ENCODE measurements at regions not wholly inside any gene's neighbourhood (a gene's known extent, or its start where the extent isn't known, plus 50 kb on each side); places are given as distances from the start of the nearest gene placed in this dataset.

- H3K36me3 ChIP-seq (ENCODE audit: control insufficient read depth, insufficient read depth, low read length): no peaks in the 10 kb centered on the region
- no peak overlapping the region for H3K27ac ChIP-seq
- no peak overlapping the region for H2AFZ ChIP-seq
- no peak overlapping the region for H3K9ac ChIP-seq
- no peaks in the 10 kb centered on the region for H3K9me3 ChIP-seq (ENCODE audit: control insufficient read depth, low read length)
- TF ChIP-seq, protein P1, sequence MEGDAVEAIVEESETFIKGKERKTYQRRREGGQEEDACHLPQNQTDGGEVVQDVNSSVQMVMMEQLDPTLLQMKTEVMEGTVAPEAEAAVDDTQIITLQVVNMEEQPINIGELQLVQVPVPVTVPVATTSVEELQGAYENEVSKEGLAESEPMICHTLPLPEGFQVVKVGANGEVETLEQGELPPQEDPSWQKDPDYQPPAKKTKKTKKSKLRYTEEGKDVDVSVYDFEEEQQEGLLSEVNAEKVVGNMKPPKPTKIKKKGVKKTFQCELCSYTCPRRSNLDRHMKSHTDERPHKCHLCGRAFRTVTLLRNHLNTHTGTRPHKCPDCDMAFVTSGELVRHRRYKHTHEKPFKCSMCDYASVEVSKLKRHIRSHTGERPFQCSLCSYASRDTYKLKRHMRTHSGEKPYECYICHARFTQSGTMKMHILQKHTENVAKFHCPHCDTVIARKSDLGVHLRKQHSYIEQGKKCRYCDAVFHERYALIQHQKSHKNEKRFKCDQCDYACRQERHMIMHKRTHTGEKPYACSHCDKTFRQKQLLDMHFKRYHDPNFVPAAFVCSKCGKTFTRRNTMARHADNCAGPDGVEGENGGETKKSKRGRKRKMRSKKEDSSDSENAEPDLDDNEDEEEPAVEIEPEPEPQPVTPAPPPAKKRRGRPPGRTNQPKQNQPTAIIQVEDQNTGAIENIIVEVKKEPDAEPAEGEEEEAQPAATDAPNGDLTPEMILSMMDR (IDR thresholded peaks at IDR 0.05): no peak
- no peak overlapping the region for H3K4me3 ChIP-seq (ENCODE audit: low read depth, low read length)
- H3K27me3 ChIP-seq (ENCODE audit: control insufficient read depth, insufficient read depth, low read length): no peaks in the 10 kb centered on the region
- no peak overlapping the region for H3K4me2 ChIP-seq (ENCODE audit: low read length)
- H3K79me2 ChIP-seq: no peaks in the 10 kb centered on the region
- no peaks in the 10 kb centered on the region for H3K4me1 ChIP-seq
These were observed 1754.1 kb downstream of the C4orf33 start for GRCh38 chr4:130850019-130850524.

DNA sequence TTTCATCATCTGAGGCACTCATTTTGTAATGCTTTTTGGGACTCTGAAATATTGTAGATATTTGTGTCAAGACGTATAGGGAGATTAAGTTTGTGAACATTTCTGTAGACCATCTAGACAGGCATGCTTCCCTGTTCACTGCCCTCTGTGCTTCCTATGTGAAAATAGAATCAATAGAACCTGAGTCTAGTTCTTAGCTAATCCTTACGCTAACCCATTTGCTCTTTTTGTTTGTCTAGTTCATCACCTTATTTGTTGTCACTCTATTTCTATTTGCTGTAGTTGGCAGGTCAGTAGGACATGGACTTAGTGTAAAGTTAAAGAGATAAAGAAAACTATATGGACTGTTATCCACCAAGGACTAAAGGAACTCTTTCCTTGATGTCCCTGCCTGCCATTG, 1755.2 kb downstream of the C4orf33 start:
- H3K27me3 ChIP-seq (ENCODE audit: control insufficient read depth, insufficient read depth, low read length): no peaks in the 10 kb centered on the region

DNA sequence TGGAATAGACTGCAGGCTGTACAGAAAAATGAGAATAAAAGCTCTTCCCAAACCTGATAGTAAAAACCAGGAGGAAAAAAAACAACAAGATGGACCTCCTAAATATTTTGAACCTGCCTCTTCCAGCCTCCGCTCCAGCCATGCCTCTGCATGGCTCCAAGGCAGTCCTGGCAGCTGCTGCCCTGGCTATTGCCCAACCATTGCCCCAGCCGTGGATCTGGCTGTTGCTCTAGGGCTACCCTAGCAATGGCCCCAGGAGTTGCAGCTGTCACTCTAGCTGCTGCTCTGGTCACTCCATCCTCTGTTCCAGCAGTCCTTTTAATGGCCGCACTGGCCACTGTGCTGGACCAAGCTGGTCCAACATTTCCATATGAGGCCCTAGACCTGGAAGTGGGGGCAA, 1756.0 kb downstream of the C4orf33 start:
- Histone ChIP-seq H3K4me3 (ENCODE audit: low read depth, low read length) (no peak overlapping the region), H3K4me2 (ENCODE audit: low read length) (no peak overlapping the region), H3K4me1 (no peaks in the 10 kb centered on the region), H3K27me3 (ENCODE audit: control insufficient read depth, insufficient read depth, low read length) (no peaks in the 10 kb centered on the region), H3K27ac (no peak overlapping the region), H3K36me3 (ENCODE audit: control insufficient read depth, insufficient read depth, low read length) (no peaks in the 10 kb centered on the region), H3K79me2 (no peaks in the 10 kb centered on the region), H3K9me3 (ENCODE audit: control insufficient read depth, low read length) (no peaks in the 10 kb centered on the region), H3K9ac (no peak overlapping the region), H2AFZ (no peak overlapping the region)
- TF ChIP-seq, protein P1 (IDR thresholded peaks at IDR 0.05): no peak

More for the DNA sequence above, 1755.2 kb downstream of the C4orf33 start:
- Histone ChIP-seq H3K9ac (no peak overlapping the region), H3K9me3 (ENCODE audit: control insufficient read depth, low read length) (no peaks in the 10 kb centered on the region), H3K4me3 (ENCODE audit: low read depth, low read length) (no peak overlapping the region), H3K4me2 (ENCODE audit: low read length) (no peak overlapping the region), H3K36me3 (ENCODE audit: control insufficient read depth, insufficient read depth, low read length) (no peaks in the 10 kb centered on the region), H3K4me1 (no peaks in the 10 kb centered on the region), H3K27ac (no peak overlapping the region), H3K79me2 (no peaks in the 10 kb centered on the region), H2AFZ (no peak overlapping the region)
- TF ChIP-seq, protein P1 (IDR thresholded peaks at IDR 0.05): no peak

- H3K9ac ChIP-seq: no peak overlapping the region
- H3K9me3 ChIP-seq (ENCODE audit: control insufficient read depth, low read length): no peaks in the 10 kb centered on the region
- no peaks in the 10 kb centered on the region for H3K27me3 ChIP-seq (ENCODE audit: control insufficient read depth, insufficient read depth, low read length)
- H3K4me2 ChIP-seq (ENCODE audit: low read length): no peak overlapping the region
- H2AFZ ChIP-seq: no peak overlapping the region
- no peaks in the 10 kb centered on the region for H3K79me2 ChIP-seq
- TF ChIP-seq, protein P1 (IDR thresholded peaks at IDR 0.05): no peak
- H3K27ac ChIP-seq: no peak overlapping the region
- no peaks in the 10 kb centered on the region for H3K4me1 ChIP-seq
- no peak overlapping the region for H3K4me3 ChIP-seq (ENCODE audit: low read depth, low read length)
- no peaks in the 10 kb centered on the region for H3K36me3 ChIP-seq (ENCODE audit: control insufficient read depth, insufficient read depth, low read length)
These were observed 1759.6 kb downstream of the C4orf33 start for GRCh38 chr4:130855533-130855932.

GRCh38 chr4:130859991-130860390, 1764.0 kb downstream of the C4orf33 start:
- no peak overlapping the region for H2AFZ ChIP-seq
- no peak overlapping the region for H3K4me2 ChIP-seq (ENCODE audit: low read length)
- no peaks in the 10 kb centered on the region for H3K27me3 ChIP-seq (ENCODE audit: control insufficient read depth, insufficient read depth, low read length)
- H3K9ac ChIP-seq: no peak overlapping the region
- H3K4me1 ChIP-seq: no peaks in the 10 kb centered on the region
- H3K9me3 ChIP-seq (ENCODE audit: control insufficient read depth, low read length): no peaks in the 10 kb centered on the region
- H3K27ac ChIP-seq: no peak overlapping the region
- H3K79me2 ChIP-seq: no peaks in the 10 kb centered on the region
- H3K4me3 ChIP-seq (ENCODE audit: low read depth, low read length): no peak overlapping the region
- no peaks in the 10 kb centered on the region for H3K36me3 ChIP-seq (ENCODE audit: control insufficient read depth, insufficient read depth, low read length)
- TF ChIP-seq, protein P1 (IDR thresholded peaks at IDR 0.05): no peak
